Activated T-cell treated with anti-CD3 and anti-CD28 coated beads for 24 hours (primary cell): ENCODE measurements at regions not wholly inside any gene's neighbourhood (a gene's known extent, or its start where the extent isn't known, plus 50 kb on each side); places are given as distances from the start of the nearest gene placed in this dataset.
"Not testable (repeated sequence)": the region's sequence is repeated elsewhere in the genome, so short reads cannot be mapped to it uniquely, and the experiment has no call there.

Experiments
- DNase-seq: peaks from one replicate; pipeline ENCODE4 v3.0.0-alpha.2; 2020; ENCODE audit warnings: low read depth

- DNase-seq, result no peak
These were observed 116.7 kb downstream of the SOX4 start for GRCh38 chr6:21710216-21710615.

GRCh38 chr6:21710908-21711627 lies 117.5 kb downstream of the SOX4 start:
- no peak for DNase-seq

DNA sequence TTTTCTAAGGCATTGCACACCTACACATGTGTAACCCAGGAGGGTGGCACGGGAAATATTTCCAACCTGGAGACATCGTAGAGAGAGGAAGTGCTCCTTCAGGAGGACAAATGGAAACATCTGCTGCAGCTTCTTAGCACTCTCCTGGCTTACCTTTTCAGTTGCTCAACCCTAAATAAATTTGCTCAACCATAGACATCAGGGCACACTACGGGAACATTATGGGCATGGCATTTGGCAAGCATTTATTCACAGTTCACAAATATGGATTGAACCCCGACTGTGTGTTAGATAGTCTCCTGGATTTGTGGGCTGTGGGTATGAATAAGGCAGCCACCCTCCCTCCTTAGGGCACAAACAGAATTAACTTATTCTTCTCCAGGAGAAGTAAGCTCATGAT lies 118.7 kb downstream of the SOX4 start:
- no peak for DNase-seq

DNA sequence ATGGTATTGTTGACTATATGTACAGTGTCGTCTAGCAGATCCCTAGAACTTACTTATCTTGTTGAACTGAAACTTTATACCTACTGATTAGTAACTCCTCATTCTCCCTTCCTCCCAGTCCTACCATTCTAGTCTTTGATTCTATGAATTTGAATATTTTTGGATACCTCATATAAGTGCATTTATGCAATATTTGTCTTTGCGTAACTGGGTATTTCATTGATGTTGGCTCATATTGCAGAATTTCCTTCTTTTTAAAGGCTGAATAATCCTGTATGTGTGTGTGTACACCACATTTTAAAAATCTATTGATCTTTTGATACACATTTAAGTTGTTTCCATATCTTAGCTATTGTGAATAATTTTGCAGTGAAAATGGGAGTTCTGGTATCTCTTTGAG lies 119.9 kb downstream of the SOX4 start:
- no peak for DNase-seq

GRCh38 chr6:21715180-21715579 lies 121.6 kb downstream of the SOX4 start:
- DNase-seq, result no peak

GRCh38 chr6:21722510-21722909 lies 129.0 kb downstream of the SOX4 start:
- no peak for DNase-seq

DNA sequence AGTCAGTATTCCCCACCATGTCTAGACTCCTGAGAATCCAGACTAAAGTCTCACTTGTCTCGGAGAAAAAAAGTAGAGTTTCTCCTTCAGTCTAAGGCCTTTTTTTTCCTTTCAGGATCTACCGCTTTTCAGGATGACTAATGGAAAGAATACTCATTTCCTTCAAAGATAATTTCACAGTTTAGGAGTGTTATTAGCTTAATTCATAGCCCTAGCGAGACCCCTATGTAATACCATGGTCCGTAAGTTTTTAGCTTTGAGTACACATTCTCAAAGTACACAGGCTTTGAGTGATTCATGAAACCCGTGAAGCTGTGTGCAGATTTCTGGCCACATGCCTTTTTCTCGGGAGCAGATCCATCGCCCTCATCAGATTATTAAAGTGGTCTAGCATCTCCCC lies 133.1 kb downstream of the SOX4 start:
- DNase-seq, result no peak

DNA sequence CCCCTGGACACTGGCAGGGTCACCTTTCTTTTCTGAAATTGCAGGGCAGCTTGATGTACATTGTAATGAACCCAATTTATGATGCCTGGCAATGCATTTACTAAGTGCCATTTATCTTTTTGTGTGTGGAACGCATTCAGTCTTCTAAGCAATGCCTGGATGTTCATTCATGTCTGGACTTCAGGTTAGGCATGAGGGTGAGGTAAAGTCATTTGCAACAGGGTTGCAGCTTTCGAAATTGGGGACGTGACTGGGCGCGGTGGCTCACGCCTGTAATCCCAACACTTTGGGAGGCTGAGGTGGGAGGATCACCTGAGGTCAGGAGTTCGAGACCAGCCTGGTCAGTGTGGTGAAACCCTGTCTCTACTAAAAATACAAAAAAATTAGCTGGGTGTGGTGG lies 134.6 kb downstream of the SOX4 start:
- DNase-seq, result no peak

- no peak for DNase-seq
These were observed 135.9 kb downstream of the SOX4 start for GRCh38 chr6:21729431-21729830.

- DNase-seq, result no peak
These were observed 137.0 kb downstream of the SOX4 start for GRCh38 chr6:21730533-21730932.

GRCh38 chr6:21731411-21732031 lies 138.0 kb downstream of the SOX4 start:
- DNase-seq, result no peak

DNA sequence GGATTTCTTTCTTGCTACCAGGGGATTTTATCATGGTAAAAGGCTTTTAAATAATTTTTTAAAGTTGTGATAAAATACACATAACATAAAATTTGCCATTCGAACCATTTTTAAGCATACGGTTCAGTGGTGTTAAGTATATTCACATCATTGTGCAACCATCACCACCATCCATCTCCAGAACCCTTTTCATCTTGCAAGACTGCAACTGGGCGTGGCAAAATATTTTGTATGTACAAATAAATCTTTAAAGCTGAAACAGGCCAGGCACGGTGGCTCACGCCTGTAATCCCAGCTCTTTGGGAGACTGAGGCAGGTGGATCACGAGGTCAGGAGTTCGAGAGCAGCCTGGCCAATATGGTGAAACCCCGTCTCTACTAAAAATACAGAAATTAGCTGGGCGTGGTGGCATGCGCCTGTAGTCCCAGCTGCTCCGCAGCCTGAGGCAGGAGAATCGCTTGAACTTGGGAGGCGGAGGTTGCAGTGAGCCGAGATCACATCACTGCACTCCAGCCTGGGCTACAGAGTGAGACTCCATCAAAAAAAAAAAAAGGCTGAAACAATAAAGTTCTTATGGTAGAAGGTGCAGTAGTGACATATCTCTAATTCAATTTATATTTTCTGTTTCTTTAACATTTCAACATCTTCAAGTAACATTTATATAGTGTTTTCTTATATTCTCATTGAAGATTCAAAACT lies 138.6 kb downstream of the SOX4 start:
- not testable (repeated sequence) for DNase-seq

- no peak for DNase-seq
These were observed 139.2 kb downstream of the SOX4 start for GRCh38 chr6:21732731-21733130.

DNA sequence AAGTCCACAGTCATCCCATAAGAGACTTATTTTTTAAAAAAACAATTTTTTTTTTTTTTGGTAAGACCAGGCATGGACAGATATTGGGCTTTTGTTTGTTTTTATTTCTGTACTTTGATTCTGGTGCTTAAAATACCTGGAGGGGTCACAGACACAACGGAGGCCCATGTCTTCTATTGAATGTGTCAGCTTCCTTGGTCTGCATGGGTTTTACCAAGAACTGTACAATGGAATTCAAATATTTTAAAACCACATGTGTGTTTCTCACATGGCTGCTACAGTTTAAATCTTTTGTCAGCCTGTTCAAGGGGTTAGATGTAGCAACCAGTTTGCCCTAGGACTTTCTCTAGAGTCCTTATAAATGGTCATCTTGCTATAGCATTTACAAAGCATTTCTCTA lies 139.8 kb downstream of the SOX4 start:
- no peak for DNase-seq

GRCh38 chr6:21734204-21734603 lies 140.7 kb downstream of the SOX4 start:
- no peak for DNase-seq

DNA sequence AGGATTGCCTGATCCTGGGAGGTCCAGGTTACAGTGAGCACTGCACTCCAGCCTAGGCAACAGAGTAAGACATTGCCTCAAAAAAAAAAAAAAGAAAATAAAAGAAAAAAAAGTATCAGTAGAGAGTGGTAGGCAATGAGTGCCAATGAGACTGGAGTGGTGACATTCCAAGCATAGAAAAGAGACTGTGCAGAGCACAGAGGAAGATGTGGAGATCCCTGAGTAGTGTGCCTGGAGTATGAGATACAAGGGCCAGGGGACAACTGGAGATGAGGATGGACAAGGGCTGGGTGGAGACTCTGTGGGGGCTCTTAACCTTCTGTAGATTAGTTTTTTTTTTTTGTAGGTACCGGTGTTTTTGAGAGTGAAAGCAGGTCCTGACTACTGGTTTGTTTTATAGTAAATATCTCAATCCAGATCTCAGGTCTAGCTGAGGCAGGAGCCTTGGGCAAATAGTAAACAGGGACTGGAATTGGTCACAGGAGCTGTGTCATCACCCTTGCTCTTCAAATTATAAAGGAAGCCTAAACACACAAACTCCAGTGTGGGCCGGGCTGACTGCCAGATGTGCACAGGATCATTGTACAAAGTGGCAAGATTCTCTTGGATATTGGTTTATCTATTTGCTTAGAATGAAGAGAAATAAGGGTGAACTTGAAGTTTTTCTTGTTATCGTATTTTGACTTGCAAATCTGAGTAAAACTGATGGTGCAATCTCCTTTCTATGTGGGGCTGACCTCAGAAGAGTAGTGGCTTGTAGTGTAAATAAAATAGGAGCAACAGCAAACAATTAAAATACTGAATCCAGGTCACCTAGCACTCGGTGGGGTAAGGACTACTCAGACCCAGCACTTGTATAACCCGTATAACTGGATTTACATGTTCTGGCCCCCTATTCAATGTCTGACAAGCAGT lies 144.9 kb downstream of the SOX4 start:
- DNase-seq, result no peak

DNA sequence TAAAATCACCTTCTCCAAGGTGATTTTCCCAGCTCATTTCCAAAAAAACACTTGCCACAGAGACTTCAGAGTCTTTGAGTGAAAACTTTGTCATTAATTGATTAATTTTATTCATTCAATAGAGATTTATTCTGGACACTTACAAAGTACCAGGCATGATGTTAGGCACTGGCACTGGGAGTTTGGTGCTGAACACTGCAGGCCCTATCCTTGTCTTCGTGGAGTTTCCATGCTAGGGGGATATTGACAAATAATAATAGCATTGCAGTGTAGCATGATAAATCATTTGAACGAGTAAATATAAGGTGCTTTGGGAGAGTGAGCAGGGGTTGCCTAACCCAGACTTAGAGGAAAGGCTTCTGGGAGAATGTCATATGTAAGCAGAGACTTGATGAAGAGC lies 145.7 kb downstream of the SOX4 start:
- no peak for DNase-seq

DNA sequence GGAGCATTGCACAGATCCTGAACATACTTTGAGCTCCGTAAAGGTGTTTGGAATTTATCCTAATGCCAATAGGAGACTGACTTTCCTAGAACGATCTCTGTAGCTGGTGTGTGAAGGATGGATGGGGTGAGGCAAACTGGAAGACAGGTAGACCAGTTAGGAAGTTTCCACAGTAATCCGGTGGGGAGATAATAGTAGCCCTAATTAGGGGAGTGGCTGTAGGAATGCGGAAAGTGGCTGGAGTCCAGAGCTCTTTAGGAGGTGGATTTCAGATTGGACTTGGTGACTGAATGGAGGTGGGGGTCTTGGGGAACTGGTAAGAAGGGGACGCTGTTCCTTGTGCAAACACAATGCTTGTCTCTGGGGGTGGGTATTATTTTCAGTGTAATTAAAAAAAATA lies 146.3 kb downstream of the SOX4 start:
- DNase-seq, result no peak

DNA sequence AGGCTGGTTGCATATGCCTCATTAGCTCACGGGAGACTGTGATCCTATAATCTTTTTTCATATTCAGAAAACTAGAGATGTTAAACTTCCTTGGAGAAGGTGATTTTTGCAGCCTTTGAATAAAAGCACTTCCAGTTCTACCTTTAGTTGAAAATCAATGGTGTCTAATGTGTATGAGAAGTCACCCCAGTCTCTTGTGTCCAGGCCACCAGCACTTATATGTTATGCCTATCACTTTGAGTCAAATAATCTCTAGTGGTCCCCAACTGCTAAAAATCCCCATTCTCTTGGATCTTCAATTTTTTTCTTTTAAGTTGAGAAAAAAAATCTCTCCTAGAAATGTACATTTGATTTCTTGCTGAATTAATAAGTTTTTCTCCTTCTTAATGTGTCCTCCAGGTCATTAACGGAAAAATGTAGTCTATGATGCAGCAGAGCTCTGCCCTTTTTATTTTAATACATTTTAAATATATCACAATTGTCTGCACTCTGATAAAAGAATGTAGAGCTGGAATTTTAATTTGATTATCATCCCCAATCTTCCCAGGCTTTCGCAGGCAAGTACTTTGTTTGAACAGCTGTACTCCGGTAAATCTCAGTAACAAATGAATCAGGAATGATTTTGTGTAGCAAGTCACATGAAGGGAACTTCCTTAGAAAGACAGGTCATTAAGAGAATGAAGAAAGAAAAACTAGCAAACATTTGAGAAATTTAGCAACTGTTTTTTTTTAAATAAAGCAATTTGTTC lies 147.0 kb downstream of the SOX4 start:
- no peak for DNase-seq

DNA sequence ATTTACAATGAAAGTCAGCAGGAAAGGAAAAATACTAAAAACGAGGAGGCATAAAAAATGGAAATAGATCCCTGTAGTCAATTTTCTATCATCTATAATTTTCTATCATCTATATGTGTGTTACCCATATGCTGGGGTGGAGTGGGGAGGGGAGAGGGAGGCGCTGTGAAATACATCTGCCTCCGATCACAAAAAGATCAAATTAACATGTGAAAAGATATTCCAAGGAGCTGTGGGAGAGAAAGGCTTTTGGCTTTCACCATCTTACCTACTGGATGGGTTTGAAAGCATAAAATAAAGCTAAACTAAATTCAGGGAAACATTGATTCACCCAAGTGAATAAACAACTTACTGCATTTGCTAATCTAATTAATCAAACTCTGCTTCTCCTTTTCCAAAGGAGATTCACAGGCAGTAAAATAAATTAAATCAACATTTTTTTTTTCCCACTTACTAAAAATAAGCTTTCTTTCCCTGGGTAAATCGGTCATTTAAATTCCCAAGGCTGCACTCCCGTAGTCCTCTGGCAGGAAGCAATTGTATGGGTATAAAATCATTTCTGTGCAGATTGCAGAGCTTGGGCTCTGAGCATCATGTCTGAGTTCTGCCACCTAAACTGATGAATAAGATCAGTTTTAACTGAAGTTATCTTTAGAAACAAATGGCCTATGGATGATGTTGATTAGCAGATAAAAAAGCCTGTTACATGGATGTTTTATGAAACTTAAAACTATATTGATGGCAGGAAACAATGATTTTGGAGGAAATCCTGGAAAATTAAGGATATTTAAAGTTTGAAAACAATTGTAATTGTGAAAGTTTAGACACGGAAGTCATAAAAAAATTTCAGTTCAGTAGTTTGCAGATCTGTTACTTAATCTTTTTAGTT lies 147.9 kb downstream of the SOX4 start:
- no peak for DNase-seq

DNA sequence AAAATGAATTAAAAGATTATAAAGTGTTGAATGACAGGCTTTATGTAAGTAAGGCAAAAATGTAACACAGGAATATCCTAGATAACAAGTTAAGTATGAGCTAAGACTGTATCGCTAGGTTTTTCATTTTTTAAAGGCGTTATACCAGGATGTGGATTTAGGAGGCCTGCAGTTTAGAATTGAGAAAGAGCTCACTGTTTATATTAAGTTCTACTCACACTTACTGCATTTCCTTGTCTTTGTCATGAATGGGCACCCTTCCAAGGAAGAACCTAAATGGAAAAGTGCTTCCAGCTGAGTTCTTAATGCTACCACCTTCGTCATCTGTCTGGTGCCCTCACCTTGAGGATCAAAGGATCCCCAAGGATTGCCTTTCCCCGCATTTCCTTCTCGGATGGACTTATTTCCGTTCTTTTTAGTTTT lies 148.7 kb downstream of the SOX4 start:
- DNase-seq, result no peak
